ENCODE measurements at regions not wholly inside any gene's neighbourhood (a gene's known extent, or its start where the extent isn't known, plus 50 kb on each side); places are given as distances from the start of the nearest gene placed in this dataset.

GRCh38 chr6:137658287-137658686 lies 164.1 kb upstream of the OLIG3 start:
- TF ChIP-seq CTCF (conservative IDR thresholded peaks at IDR 0.05; ENCODE audit: low read depth, low read length) (no peak), EZH2phosphoT487 (IDR thresholded peaks at IDR 0.05; ENCODE audit: borderline replicate concordance, low read length) (no peak), EZH2 (IDR thresholded peaks at IDR 0.05; ENCODE audit: low read length, unreplicated experiment) (no peak)

Measured in PC-3 (cell line).